T-helper 9 cell (primary cell): ENCODE measurements at regions not wholly inside any gene's neighbourhood (a gene's known extent, or its start where the extent isn't known, plus 50 kb on each side); places are given as distances from the start of the nearest gene placed in this dataset.

Experiments
- DNase-seq: peaks from one replicate; pipeline ENCODE4 v3.0.0-alpha.2; 2020

GRCh38 chr16:73521499-73521898 is 473.6 kb upstream of the ZFHX3 start:
- DNase-seq, result no peak

- DNase-seq, result no peak
Observed at GRCh38 chr16:73515616-73516015, 467.7 kb upstream of the ZFHX3 start.

- no peak for DNase-seq
Observed at GRCh38 chr16:73510852-73511251, 462.9 kb upstream of the ZFHX3 start.

GRCh38 chr16:73506568-73507056 is 458.7 kb upstream of the ZFHX3 start:
- no peak for DNase-seq

GRCh38 chr16:73505577-73505976 is 457.6 kb upstream of the ZFHX3 start:
- no peak for DNase-seq

GRCh38 chr16:73504591-73505575 is 457.0 kb upstream of the ZFHX3 start:
- DNase-seq, result no peak

- no peak for DNase-seq
Observed at GRCh38 chr16:73503093-73503492, 455.2 kb upstream of the ZFHX3 start.

- no peak for DNase-seq
Observed at GRCh38 chr16:73499276-73499675, 451.3 kb upstream of the ZFHX3 start.

GRCh38 chr16:73485880-73486279 is 438.0 kb upstream of the ZFHX3 start:
- DNase-seq, result no peak

GRCh38 chr16:73483934-73484711 is 436.2 kb upstream of the ZFHX3 start:
- DNase-seq, result no peak

- no peak for DNase-seq
Observed at GRCh38 chr16:73483076-73483791, 435.3 kb upstream of the ZFHX3 start.

GRCh38 chr16:73482310-73482709 is 434.4 kb upstream of the ZFHX3 start:
- DNase-seq, result no peak

GRCh38 chr16:73480381-73480780 is 432.5 kb upstream of the ZFHX3 start:
- no peak for DNase-seq

GRCh38 chr16:73473713-73474112 is 425.8 kb upstream of the ZFHX3 start:
- DNase-seq, result no peak

GRCh38 chr16:73464834-73465233 is 416.9 kb upstream of the ZFHX3 start:
- DNase-seq, result no peak

- no peak for DNase-seq
Observed at GRCh38 chr16:73459586-73459985, 411.7 kb upstream of the ZFHX3 start.

- DNase-seq, result no peak
Observed at GRCh38 chr16:73457851-73458250, 409.9 kb upstream of the ZFHX3 start.

- no peak for DNase-seq
Observed at GRCh38 chr16:73448970-73449369, 401.0 kb upstream of the ZFHX3 start.

- no peak for DNase-seq
Observed at GRCh38 chr16:73447846-73448245, 399.9 kb upstream of the ZFHX3 start.

GRCh38 chr16:73434621-73435020 is 386.7 kb upstream of the ZFHX3 start:
- no peak for DNase-seq

- no peak for DNase-seq
Observed at GRCh38 chr16:73433731-73434307, 385.9 kb upstream of the ZFHX3 start.
